Liver (tissue), 8 donors: ENCODE measurements at regions not wholly inside any gene's neighbourhood (a gene's known extent, or its start where the extent isn't known, plus 50 kb on each side); places are given as distances from the start of the nearest gene placed in this dataset.

ENCODE experiments used
- DNase-seq: peaks from one replicate; pipeline ENCODE4 v3.0.0-alpha.2; 2017; ENCODE audit warnings: low spot score
- H3K27ac ChIP-seq, 2 donors: one replicate each; pipeline ENCODE4 v1.7.0; 2013; ENCODE audit warnings: inconsistent platforms in 2 of 2, low read length in 2 of 2, control low read depth in 1 of 2, low read depth in 1 of 2, mild to moderate bottlenecking in 1 of 2
- H3K27me3 ChIP-seq, 4 donors: one replicate each; pipeline versions ENCODE4 v1.6.1 to v1.7.0; 2013; ENCODE audit warnings: low read length in 3 of 4, inconsistent platforms in 1 of 4, mild to moderate bottlenecking in 1 of 4, moderate library complexity in 1 of 4; ENCODE audit not compliant: control insufficient read depth in 4 of 4, insufficient read depth in 4 of 4
- H3K36me3 ChIP-seq, 4 donors: one replicate each; pipeline versions ENCODE4 v1.6.1 to v1.7.0; 2013; ENCODE audit warnings: low read length in 3 of 4, mild to moderate bottlenecking in 3 of 4, low read depth in 1 of 4, moderate library complexity in 1 of 4; ENCODE audit not compliant: control insufficient read depth in 4 of 4, insufficient read depth in 3 of 4
- H3K4me1 ChIP-seq, 4 donors: one replicate each; pipeline versions ENCODE4 v1.6.1 to v1.7.0; 2013; ENCODE audit warnings: low read length in 3 of 4, mild to moderate bottlenecking in 3 of 4, moderate library complexity in 1 of 4; ENCODE audit not compliant: control insufficient read depth in 4 of 4, insufficient read depth in 4 of 4
- H3K4me3 ChIP-seq, 3 donors: one replicate each; pipeline versions ENCODE4 v1.6.1 to v1.7.0; 2013; ENCODE audit warnings: low read length in 3 of 3, control low read depth in 1 of 3, low read depth in 1 of 3, mild to moderate bottlenecking in 1 of 3
- H3K9ac ChIP-seq, 2 donors: one replicate each; pipeline ENCODE4 v1.7.0; 2013; ENCODE audit warnings: low read length in 2 of 2, mild to moderate bottlenecking in 2 of 2, moderate library complexity in 2 of 2, control low read depth in 1 of 2, low read depth in 1 of 2
- H3K9me3 ChIP-seq, 4 donors: one replicate each; pipeline versions ENCODE4 v1.6.1 to v1.7.0; 2013; ENCODE audit warnings: low read length in 3 of 4; ENCODE audit not compliant: control insufficient read depth in 4 of 4
- CTCF ChIP-seq: fragments of 150-350 bp; IDR thresholded peaks from 2 replicates; pipeline ENCODE4 v1.5.1; 2017; ENCODE audit warnings: improper control_type of control experiment, low read depth, low read length; ENCODE audit not compliant: missing input control
- EGR1 ChIP-seq, 2 donors: IDR thresholded peaks; 2 replicates each; pipeline ENCODE4 v1.6.1; 2016 to 2018; ENCODE audit warnings: antibody characterized with exemption in 2 of 2, low read depth in 2 of 2
- FOXA1 ChIP-seq: IDR thresholded peaks from 2 replicates; pipeline ENCODE4 v1.6.1; 2016; ENCODE audit warnings: antibody characterized with exemption
- HNF4A ChIP-seq, 2 donors: conservative IDR thresholded peaks; 2 replicates each; pipeline ENCODE4 v1.6.1; 2016; ENCODE audit warnings: antibody characterized with exemption in 2 of 2, mild to moderate bottlenecking in 2 of 2
- HNF4G ChIP-seq: IDR thresholded peaks from 2 replicates; pipeline ENCODE4 v1.6.1; 2016; ENCODE audit warnings: antibody characterized with exemption
- JUND ChIP-seq, 2 donors: IDR thresholded peaks; 2 replicates each; pipeline ENCODE4 v1.6.1; 2016; ENCODE audit warnings: antibody characterized with exemption in 2 of 2
- MAX ChIP-seq: IDR thresholded peaks from 2 replicates; pipeline ENCODE4 v1.6.1; 2016; ENCODE audit warnings: antibody characterized with exemption
- NR2F2 ChIP-seq: IDR thresholded peaks from 2 replicates; pipeline ENCODE4 v1.6.1; 2016; ENCODE audit warnings: antibody characterized with exemption
- RAD21 ChIP-seq, 2 donors: IDR thresholded peaks; 2 replicates each; pipeline ENCODE4 v1.6.1; 2016; ENCODE audit warnings: antibody characterized with exemption in 2 of 2, mild to moderate bottlenecking in 2 of 2
- REST ChIP-seq: IDR thresholded peaks from 2 replicates; pipeline ENCODE4 v1.6.1; 2016; ENCODE audit warnings: antibody characterized with exemption, mild to moderate bottlenecking
- SP1 ChIP-seq: IDR thresholded peaks from 2 replicates; pipeline ENCODE4 v1.6.1; 2018; ENCODE audit warnings: antibody characterized with exemption, mild to moderate bottlenecking
- YY1 ChIP-seq: IDR thresholded peaks from 2 replicates; pipeline ENCODE4 v1.6.1; 2016; ENCODE audit warnings: antibody characterized with exemption, mild to moderate bottlenecking
- ZBTB33 ChIP-seq: IDR thresholded peaks from 2 replicates; pipeline ENCODE4 v1.6.1; 2016; ENCODE audit warnings: antibody characterized with exemption
- WGBS: extraction: QIAGEN DNeasy Blood & Tissue Kit; methylation state at CpG from one replicate; pipeline ENCODE4 v1.1.7; 2013; 5-methylcytosine and 5-hydroxymethylcytosine counted together
- donor health status: healthy.
- donor health status: healthy.
- donor health status: healthy.
- donor health status: healthy.
- donor health status: healthy.

GRCh38 chr2:147773479-147773878, 71.3 kb upstream of the ACVR2A start:
- no peaks in the 10 kb centered on the region for H3K36me3 ChIP-seq
- H3K27ac ChIP-seq, result no peak overlapping the region
- 67% methylated on average over 4 of the region's 4 CpGs for WGBS
- no peak overlapping the region for H3K9ac ChIP-seq
- no peaks in the 10 kb centered on the region for H3K4me1 ChIP-seq
- TF ChIP-seq HNF4A (conservative IDR thresholded peaks at IDR 0.05), result no peak
- H3K27me3 ChIP-seq, result peaks cover 0 to 4% (median 0%) of the 10 kb centered on the region in 4 donors
- no peak overlapping the region for H3K4me3 ChIP-seq
- no peak for DNase-seq
- H3K9me3 ChIP-seq, result no peaks in the 10 kb centered on the region

- H3K27me3 ChIP-seq, result peaks cover 0 to 4% (median 0%) of the 10 kb centered on the region in 4 donors
- DNase-seq, result no peak
- no peak overlapping the region for H3K27ac ChIP-seq
- H3K4me1 ChIP-seq, result no peaks in the 10 kb centered on the region
- no peak overlapping the region for H3K9ac ChIP-seq
- TF ChIP-seq NR2F2 (no peak), FOXA1 (no peak), REST (no peak), ZBTB33 (no peak), HNF4G (no peak)
- no peaks in the 10 kb centered on the region for H3K9me3 ChIP-seq
- H3K4me3 ChIP-seq, result no peak overlapping the region
- no peaks in the 10 kb centered on the region for H3K36me3 ChIP-seq
These were observed 72.0 kb upstream of the ACVR2A start for GRCh38 chr2:147772781-147773180.

GRCh38 chr2:147763861-147764260, 81.0 kb upstream of the ACVR2A start:
- Histone ChIP-seq H3K9me3 (no peaks in the 10 kb centered on the region), H3K36me3 (no peaks in the 10 kb centered on the region), H3K27me3 (no peaks in the 10 kb centered on the region), H3K4me3 (no peak overlapping the region), H3K4me1 (no peaks in the 10 kb centered on the region), H3K27ac (no peak overlapping the region), H3K9ac (no peak overlapping the region)
- no peak for DNase-seq
- TF ChIP-seq JUND (IDR thresholded peaks at IDR 0.05) (no peak), SP1 (no peak), FOXA1 (no peak), RAD21 (IDR thresholded peaks at IDR 0.05) (no peak), YY1 (no peak)

GRCh38 chr2:147760984-147761383, 83.8 kb upstream of the ACVR2A start:
- Histone ChIP-seq H3K9ac (no peak overlapping the region), H3K9me3 (no peaks in the 10 kb centered on the region)
- WGBS, result 72% methylated on average over 2 of the region's 2 CpGs
- TF ChIP-seq EGR1 (IDR thresholded peaks at IDR 0.05; ENCODE audit: low read depth in 2 of 2) (no peak), NR2F2 (no peak), SP1 (no peak), RAD21 (IDR thresholded peaks at IDR 0.05) (no peak), REST (no peak), YY1 (no peak), CTCF (no peak), MAX (no peak)

More at GRCh38 chr2:147760984-147761383, 83.8 kb upstream of the ACVR2A start:
- Histone ChIP-seq H3K4me3 (no peak overlapping the region), H3K36me3 (no peaks in the 10 kb centered on the region), H3K4me1 (no peaks in the 10 kb centered on the region), H3K27me3 (no peaks in the 10 kb centered on the region), H3K27ac (no peak overlapping the region)
- no peak for DNase-seq
